Stomach (tissue), 8 donors: ENCODE measurements at regions not wholly inside any gene's neighbourhood (a gene's known extent, or its start where the extent isn't known, plus 50 kb on each side); places are given as distances from the start of the nearest gene placed in this dataset.

Source experiments
- DNase-seq, 2 donors: peaks; one replicate each; pipeline versions ENCODE4 v3.0.0 to v3.0.0-alpha.2; 2013 to 2019
- H3K27ac ChIP-seq, 5 donors: fragments of 200-600 bp in 4 of 5; sonication (generic) in 4 of 5; one replicate each; pipeline ENCODE4 v1.5.1; 2013 to 2019; ENCODE audit warnings: mild to moderate bottlenecking in 1 of 5, moderate library complexity in 1 of 5
- H3K27me3 ChIP-seq, 3 donors: fragments of 200-600 bp; sonication (generic); one replicate each; pipeline ENCODE4 v1.5.1; 2017 to 2019; ENCODE audit warnings: mixed run types in 1 of 3
- H3K36me3 ChIP-seq, 4 donors: fragments of 200-600 bp; sonication (generic); 1 replicate in 3 of 4; 2 replicates in 1 of 4; pipeline ENCODE4 v1.5.1; 2016 to 2019
- H3K4me1 ChIP-seq, 4 donors: fragments of 200-600 bp; sonication (generic); one replicate each; pipeline ENCODE4 v1.5.1; 2016 to 2019
- H3K4me3 ChIP-seq, 4 donors: fragments of 200-600 bp; sonication (generic) in 3 of 4; one replicate each; pipeline ENCODE4 v1.5.1; 2016 to 2019; ENCODE audit warnings: mild to moderate bottlenecking in 1 of 4
- H3K9me3 ChIP-seq, 4 donors: fragments of 200-600 bp; sonication (generic); one replicate each; pipeline ENCODE4 v1.5.1; 2016 to 2019
- EP300 ChIP-seq: sonication (generic); formaldehyde crosslinking; IDR thresholded peaks from one replicate; pipeline ENCODE4 v1.6.1; 2017; ENCODE audit warnings: antibody characterized with exemption
- POLR2A ChIP-seq, 4 donors: fragments of 450-650 bp; IDR thresholded peaks; one replicate each; pipeline ENCODE4 v1.6.1; 2016; ENCODE audit warnings: antibody characterized with exemption in 4 of 4, control low read depth in 2 of 4, mild to moderate bottlenecking in 1 of 4, moderate library complexity in 1 of 4
- POLR2AphosphoS5 ChIP-seq, 3 donors: sonication (generic); formaldehyde crosslinking; IDR thresholded peaks; one replicate each; pipeline ENCODE4 v1.6.1; 2016; ENCODE audit warnings: antibody characterized with exemption in 3 of 3
- WGBS, 5 donors: extraction: QIAGEN DNeasy Blood & Tissue Kit in 3 of 5; methylation state at CpG; one replicate each; pipeline versions ENCODE4 v1.1.5 to v1.1.7; 2013 to 2018; 5-methylcytosine and 5-hydroxymethylcytosine counted together
- intact Hi-C: fragments of 100-400 bp; cut with DNase I; formaldehyde crosslinking; loops from one replicate; pipeline ENCODE4 v1.15.1; 2023; ENCODE audit warnings: low total_unique reads
- TF ChIP-seq, protein P1 (sequence below), 7 experiments: fragments of 450-650 bp in 4 of 7; fragments of 200-600 bp in 3 of 7; sonication (generic) in 3 of 7; IDR thresholded peaks; one replicate each; pipeline ENCODE4 v1.5.1; 2016 to 2019; ENCODE audit warnings: antibody characterized with exemption in 7 of 7, control low read depth in 2 of 7, mild to moderate bottlenecking in 1 of 7
- donor health status: healthy with polysubstance abuse.
- donor health status: Bipolar disorder and iron deficiency.
- donor health status: healthy.

GRCh38 chr20:52090035-52090434 lies 101.5 kb downstream of the ZFP64 start:
- no peak for TF ChIP-seq EP300
- no peak for TF ChIP-seq POLR2AphosphoS5 (IDR thresholded peaks at IDR 0.05)
- no peak for TF ChIP-seq POLR2A (IDR thresholded peaks at IDR 0.05)
- TF ChIP-seq, protein P1, sequence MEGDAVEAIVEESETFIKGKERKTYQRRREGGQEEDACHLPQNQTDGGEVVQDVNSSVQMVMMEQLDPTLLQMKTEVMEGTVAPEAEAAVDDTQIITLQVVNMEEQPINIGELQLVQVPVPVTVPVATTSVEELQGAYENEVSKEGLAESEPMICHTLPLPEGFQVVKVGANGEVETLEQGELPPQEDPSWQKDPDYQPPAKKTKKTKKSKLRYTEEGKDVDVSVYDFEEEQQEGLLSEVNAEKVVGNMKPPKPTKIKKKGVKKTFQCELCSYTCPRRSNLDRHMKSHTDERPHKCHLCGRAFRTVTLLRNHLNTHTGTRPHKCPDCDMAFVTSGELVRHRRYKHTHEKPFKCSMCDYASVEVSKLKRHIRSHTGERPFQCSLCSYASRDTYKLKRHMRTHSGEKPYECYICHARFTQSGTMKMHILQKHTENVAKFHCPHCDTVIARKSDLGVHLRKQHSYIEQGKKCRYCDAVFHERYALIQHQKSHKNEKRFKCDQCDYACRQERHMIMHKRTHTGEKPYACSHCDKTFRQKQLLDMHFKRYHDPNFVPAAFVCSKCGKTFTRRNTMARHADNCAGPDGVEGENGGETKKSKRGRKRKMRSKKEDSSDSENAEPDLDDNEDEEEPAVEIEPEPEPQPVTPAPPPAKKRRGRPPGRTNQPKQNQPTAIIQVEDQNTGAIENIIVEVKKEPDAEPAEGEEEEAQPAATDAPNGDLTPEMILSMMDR (IDR thresholded peaks at IDR 0.05), result no peak
- Histone ChIP-seq H3K4me1 (no peaks in the 10 kb centered on the region), H3K4me3 (no peak overlapping the region), H3K27ac (no peak overlapping the region), H3K36me3 (peaks cover 0 to 33% (median 18%) of the 10 kb centered on the region in 4 donors), H3K27me3 (no peaks in the 10 kb centered on the region), H3K9me3 (peaks cover 0 to 16% (median 12%) of the 10 kb centered on the region in 4 donors)
- WGBS, 5 donors, result 97 to 98% (median 97%) methylated on average over 3 of the region's 3 CpGs
- intact Hi-C loops, result no loop called here
- no peak for DNase-seq

- TF ChIP-seq POLR2AphosphoS5 (IDR thresholded peaks at IDR 0.05) (no peak), EP300 (no peak), POLR2A (IDR thresholded peaks at IDR 0.05) (no peak)
- TF ChIP-seq, protein P1 (IDR thresholded peaks at IDR 0.05), result no peak
- intact Hi-C loops, result no loop called here
- H3K4me1 ChIP-seq, result no peaks in the 10 kb centered on the region
- DNase-seq, result no peak
- no peaks in the 10 kb centered on the region for H3K27me3 ChIP-seq
- no peak overlapping the region for H3K4me3 ChIP-seq
- H3K36me3 ChIP-seq, result peaks cover 0 to 37% (median 27%) of the 10 kb centered on the region in 4 donors
- peaks cover 0 to 16% (median 12%) of the 10 kb centered on the region in 4 donors for H3K9me3 ChIP-seq
- H3K27ac ChIP-seq, result no peak overlapping the region
Measured at GRCh38 chr20:52087471-52087870, 104.1 kb downstream of the ZFP64 start.

DNA sequence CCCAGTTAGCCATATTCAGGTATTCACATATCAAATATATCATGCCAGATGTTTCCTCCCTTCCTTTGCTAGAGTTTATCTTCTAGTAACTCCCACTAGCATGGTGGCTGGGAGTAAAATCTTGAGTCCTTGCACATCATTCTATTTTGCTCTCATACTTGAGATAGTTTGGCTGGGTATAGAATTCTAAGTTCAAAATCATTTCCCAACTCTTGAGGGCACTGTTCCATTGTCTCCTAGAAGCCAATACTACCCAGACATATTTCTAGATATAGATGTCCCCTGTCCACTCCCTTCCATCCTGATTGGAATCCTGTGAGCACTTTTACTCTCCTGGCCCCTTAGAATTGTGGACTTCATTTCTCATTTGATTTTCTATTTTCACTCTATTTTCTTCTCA lies 104.7 kb downstream of the ZFP64 start:
- H3K9me3 ChIP-seq, result peaks cover 0 to 16% (median 12%) of the 10 kb centered on the region in 4 donors

DNA sequence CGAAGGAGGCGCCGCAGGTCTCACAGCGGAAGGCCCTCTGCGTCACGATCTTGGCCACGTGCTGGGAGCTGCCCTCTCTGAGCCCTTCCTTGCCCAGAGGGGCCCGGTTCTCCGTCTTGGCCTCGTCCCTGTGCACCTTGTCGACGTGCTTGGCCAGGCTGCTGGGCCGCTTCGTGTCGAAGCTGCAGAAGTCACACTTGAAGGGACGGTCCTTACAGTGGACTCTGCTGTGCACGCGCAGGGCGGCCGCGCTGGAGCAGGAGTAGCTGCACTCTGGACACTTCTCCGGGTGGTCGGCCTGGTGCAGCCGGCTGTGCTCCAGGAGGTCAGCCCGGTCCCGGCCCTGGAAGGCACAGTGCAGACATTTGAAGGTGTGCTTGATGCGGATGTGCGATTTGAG lies 106.9 kb downstream of the ZFP64 start:
- no peak for DNase-seq
- Histone ChIP-seq H3K36me3 (peaks cover 0 to 39% (median 27%) of the 10 kb centered on the region in 4 donors), H3K4me1 (no peaks in the 10 kb centered on the region), H3K9me3 (peaks cover 0 to 16% (median 12%) of the 10 kb centered on the region in 4 donors), H3K4me3 (no peak overlapping the region), H3K27ac (no peak overlapping the region), H3K27me3 (no peaks in the 10 kb centered on the region)
- intact Hi-C loops, result no loop called here
- 95 to 98% (median 96%) methylated on average over 10 to 28 of the region's 28 CpGs for WGBS, 5 donors
- no peak for TF ChIP-seq POLR2AphosphoS5 (IDR thresholded peaks at IDR 0.05)
- TF ChIP-seq, protein P1 (IDR thresholded peaks at IDR 0.05), result no peak
- no peak for TF ChIP-seq POLR2A (IDR thresholded peaks at IDR 0.05)

More for the DNA sequence above, 104.7 kb downstream of the ZFP64 start:
- H3K36me3 ChIP-seq, result peaks cover 0 to 37% (median 27%) of the 10 kb centered on the region in 4 donors
- H3K4me3 ChIP-seq, result no peak overlapping the region
- no peak for DNase-seq
- no peak overlapping the region for H3K27ac ChIP-seq
- no peaks in the 10 kb centered on the region for H3K4me1 ChIP-seq
- intact Hi-C loops, result no loop called here
- TF ChIP-seq, protein P1 (IDR thresholded peaks at IDR 0.05), result no peak
- TF ChIP-seq POLR2A (IDR thresholded peaks at IDR 0.05) (no peak), EP300 (no peak), POLR2AphosphoS5 (IDR thresholded peaks at IDR 0.05) (no peak)
- no peaks in the 10 kb centered on the region for H3K27me3 ChIP-seq
